HL-60 (cell line): ENCODE measurements at regions not wholly inside any gene's neighbourhood (a gene's known extent, or its start where the extent isn't known, plus 50 kb on each side); places are given as distances from the start of the nearest gene placed in this dataset.

Experiments used
- POLR2AphosphoS5 ChIP-seq: IDR thresholded peaks from 2 replicates; pipeline ENCODE4 v1.6.1; 2012; ENCODE audit warnings: low read depth
- SPI1 ChIP-seq: IDR thresholded peaks from 2 replicates; pipeline ENCODE4 v1.6.1; 2012; ENCODE audit warnings: low read depth, mild to moderate bottlenecking, borderline replicate concordance

GRCh38 chr13:109301726-109302125, 484.7 kb downstream of the IRS2 start:
- TF ChIP-seq SPI1 (no peak), POLR2AphosphoS5 (no peak)
